ENCODE measurements at regions not wholly inside any gene's neighbourhood (a gene's known extent, or its start where the extent isn't known, plus 50 kb on each side); places are given as distances from the start of the nearest gene placed in this dataset.

- no peak for DNase-seq (ENCODE audit: low read depth, low spot score)
- no peak overlapping the region for H3K9ac ChIP-seq (ENCODE audit: low read length)
- H3K4me2 ChIP-seq (ENCODE audit: low read length): no peak overlapping the region
- no peaks in the 10 kb centered on the region for H3K27me3 ChIP-seq (ENCODE audit: insufficient read depth, low read length)
- no peaks in the 10 kb centered on the region for H3K9me3 ChIP-seq (ENCODE audit: control insufficient read depth in 1 of 2, insufficient read depth in 1 of 2, low read depth in 1 of 2, low read length in 2 of 2)
- no peaks in the 10 kb centered on the region for H4K20me1 ChIP-seq (ENCODE audit: insufficient read depth)
- ChIA-PET CTCF (no interaction called here), RAD21 (ENCODE audit: low non-redundant PET in 1 of 2, low total read pairs in 2 of 2, uncharacterized antibody in 2 of 2, unreplicated experiment in 2 of 2) (no interaction called here), POLR2A (no interaction called here)
- no peak for TF ChIP-seq POLR2A (IDR thresholded peaks at IDR 0.05; ENCODE audit: borderline replicate concordance, extremely low read depth, insufficient read depth, insufficient read length)
- TF ChIP-seq ZNF274 (IDR thresholded peaks at IDR 0.05; ENCODE audit: low read depth, low read length): no peak
- TF ChIP-seq TCF7L2 (IDR thresholded peaks at IDR 0.05; ENCODE audit: borderline replicate concordance, extremely low read depth, insufficient read depth, insufficient read length): no peak
- no peak for TF ChIP-seq SIN3A (IDR thresholded peaks at IDR 0.05; ENCODE audit: low read depth)
- TF ChIP-seq, protein P1, sequence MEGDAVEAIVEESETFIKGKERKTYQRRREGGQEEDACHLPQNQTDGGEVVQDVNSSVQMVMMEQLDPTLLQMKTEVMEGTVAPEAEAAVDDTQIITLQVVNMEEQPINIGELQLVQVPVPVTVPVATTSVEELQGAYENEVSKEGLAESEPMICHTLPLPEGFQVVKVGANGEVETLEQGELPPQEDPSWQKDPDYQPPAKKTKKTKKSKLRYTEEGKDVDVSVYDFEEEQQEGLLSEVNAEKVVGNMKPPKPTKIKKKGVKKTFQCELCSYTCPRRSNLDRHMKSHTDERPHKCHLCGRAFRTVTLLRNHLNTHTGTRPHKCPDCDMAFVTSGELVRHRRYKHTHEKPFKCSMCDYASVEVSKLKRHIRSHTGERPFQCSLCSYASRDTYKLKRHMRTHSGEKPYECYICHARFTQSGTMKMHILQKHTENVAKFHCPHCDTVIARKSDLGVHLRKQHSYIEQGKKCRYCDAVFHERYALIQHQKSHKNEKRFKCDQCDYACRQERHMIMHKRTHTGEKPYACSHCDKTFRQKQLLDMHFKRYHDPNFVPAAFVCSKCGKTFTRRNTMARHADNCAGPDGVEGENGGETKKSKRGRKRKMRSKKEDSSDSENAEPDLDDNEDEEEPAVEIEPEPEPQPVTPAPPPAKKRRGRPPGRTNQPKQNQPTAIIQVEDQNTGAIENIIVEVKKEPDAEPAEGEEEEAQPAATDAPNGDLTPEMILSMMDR (IDR thresholded peaks at IDR 0.05 in 2 of 3, conservative IDR thresholded peaks at IDR 0.05 in 1 of 3; ENCODE audit: borderline replicate concordance in 1 of 3, insufficient read depth in 1 of 3, low read depth in 2 of 3, low read length in 2 of 3): no peak
- no peak for TF ChIP-seq SRF (IDR thresholded peaks at IDR 0.05; ENCODE audit: low read depth)
- TF ChIP-seq ATF3 (IDR thresholded peaks at IDR 0.05): no peak
- no peak for TF ChIP-seq EGR1 (IDR thresholded peaks at IDR 0.05; ENCODE audit: low read depth)
- no peak for TF ChIP-seq CEBPB (IDR thresholded peaks at IDR 0.05; ENCODE audit: low read depth)
- no peak for TF ChIP-seq FOSL1 (IDR thresholded peaks at IDR 0.05; ENCODE audit: low read depth)
- TF ChIP-seq YY1 (IDR thresholded peaks at IDR 0.05; ENCODE audit: extremely low read depth, insufficient replicate concordance, low read depth, low read length): no peak
- no peak for TF ChIP-seq SP1 (IDR thresholded peaks at IDR 0.05; ENCODE audit: low read depth)
- TF ChIP-seq EZH2phosphoT487 (IDR thresholded peaks at IDR 0.05; ENCODE audit: borderline replicate concordance): no peak
- TF ChIP-seq, protein P2, sequence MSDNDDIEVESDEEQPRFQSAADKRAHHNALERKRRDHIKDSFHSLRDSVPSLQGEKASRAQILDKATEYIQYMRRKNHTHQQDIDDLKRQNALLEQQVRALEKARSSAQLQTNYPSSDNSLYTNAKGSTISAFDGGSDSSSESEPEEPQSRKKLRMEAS (IDR thresholded peaks at IDR 0.05): no peak
- no peak for TF ChIP-seq ZBTB33 (IDR thresholded peaks at IDR 0.05; ENCODE audit: extremely low read depth, insufficient replicate concordance, low read length)
- no peak for TF ChIP-seq RAD21 (IDR thresholded peaks at IDR 0.05; ENCODE audit: low read depth)
- TF ChIP-seq CBX3 (IDR thresholded peaks at IDR 0.05; ENCODE audit: low read depth): no peak
- H3K4me3 ChIP-seq (replicated peaks in 1 of 2; ENCODE audit: low read depth in 1 of 2, low read length in 2 of 2): no peak overlapping the region
- H3K36me3 ChIP-seq (ENCODE audit: control insufficient read depth in 1 of 2, insufficient read depth in 2 of 2, low read length in 2 of 2): no peaks in the 10 kb centered on the region
- intact Hi-C loops (cut with micrococcal nuclease): no loop called here
- no peak overlapping the region for H2AFZ ChIP-seq (ENCODE audit: low read depth, low read length, poor library complexity, severe bottlenecking)
- no peak overlapping the region for H3K27ac ChIP-seq (ENCODE audit: low read depth, low read length)
- no peaks in the 10 kb centered on the region for H3K79me2 ChIP-seq (ENCODE audit: insufficient read depth, low read length)
- BruUV-seq (replicated peaks): no TSS peak
- peaks cover 2% of the 10 kb centered on the region; the same call in 1 of the 2 replicates for H3K9me2 ChIP-seq (ENCODE audit: insufficient read depth)
- H3K4me1 ChIP-seq (ENCODE audit: control insufficient read depth in 1 of 2, insufficient read depth in 2 of 2, low read length in 2 of 2): no peaks in the 10 kb centered on the region
- no peak for ATAC-seq
These were observed 248.2 kb downstream of the ACTL7B start for GRCh38 chr9:108607607-108608006.

All from HCT116 (cell line).